ENCODE measurements at regions not wholly inside any gene's neighbourhood (a gene's known extent, or its start where the extent isn't known, plus 50 kb on each side); places are given as distances from the start of the nearest gene placed in this dataset.

GRCh38 chr2:44826601-44827000 lies 114.9 kb upstream of the SIX3 start:
- no peak for TF ChIP-seq NCOA2 (CRISPR knock-in tag; IDR thresholded peaks at IDR 0.05)
- TF ChIP-seq RXRA (CRISPR knock-in tag; IDR thresholded peaks at IDR 0.05): no peak
- TF ChIP-seq ZBTB1 (CRISPR knock-in tag; IDR thresholded peaks at IDR 0.05; ENCODE audit: borderline replicate concordance): no peak
- TF ChIP-seq TCF7L2 (IDR thresholded peaks at IDR 0.05; ENCODE audit: low read depth, low read length): no peak
- TF ChIP-seq NFRKB (IDR thresholded peaks at IDR 0.05): no peak
